Hepatocyte (in vitro differentiated cells): ENCODE measurements at regions not wholly inside any gene's neighbourhood (a gene's known extent, or its start where the extent isn't known, plus 50 kb on each side); places are given as distances from the start of the nearest gene placed in this dataset.
"Not testable (repeated sequence)": the region's sequence is repeated elsewhere in the genome, so short reads cannot be mapped to it uniquely, and the experiment has no call there.

ENCODE experiments used
- DNase-seq: peaks from one replicate; pipeline ENCODE4 v3.0.0-alpha.2; 2016; ENCODE audit warnings: low spot score
- H2AFZ ChIP-seq: fragments of 200-600 bp; sonication (generic); 2 replicates; pipeline ENCODE4 v1.6.0; 2016; ENCODE audit warnings: antibody characterized with exemption, mild to moderate bottlenecking
- H3K27ac ChIP-seq: fragments of 200-600 bp; sonication (generic); 2 replicates; pipeline ENCODE4 v1.5.1; 2016; ENCODE audit warnings: mild to moderate bottlenecking
- H3K27me3 ChIP-seq: fragments of 200-600 bp; sonication (generic); 2 replicates; pipeline ENCODE4 v1.6.1; 2016
- H3K36me3 ChIP-seq: fragments of 200-600 bp; sonication (generic); replicated peaks from 2 replicates; pipeline ENCODE4 v1.5.1; 2016; ENCODE audit warnings: low read depth; ENCODE audit not compliant: insufficient read depth
- H3K4me1 ChIP-seq: fragments of 200-600 bp; sonication (generic); 2 replicates; pipeline ENCODE4 v1.5.1; 2016; ENCODE audit warnings: mild to moderate bottlenecking, moderate library complexity; ENCODE audit not compliant: insufficient read depth
- H3K4me2 ChIP-seq: fragments of 200-600 bp; sonication (generic); 2 replicates; pipeline ENCODE4 v1.6.0; 2016
- H3K4me3 ChIP-seq: fragments of 200-600 bp; sonication (generic); 2 replicates; pipeline ENCODE4 v1.5.1; 2016; ENCODE audit warnings: mild to moderate bottlenecking
- H3K79me2 ChIP-seq: fragments of 200-600 bp; sonication (generic); 2 replicates; pipeline ENCODE4 v1.6.0; 2017; ENCODE audit warnings: mild to moderate bottlenecking
- H3K9me2 ChIP-seq: fragments of 200-600 bp; sonication (generic); replicated peaks from 2 replicates; pipeline ENCODE4 v1.6.0; 2017; ENCODE audit warnings: mild to moderate bottlenecking; ENCODE audit not compliant: insufficient read depth
- H3K9me3 ChIP-seq: fragments of 200-600 bp; sonication (generic); 2 replicates; pipeline ENCODE4 v1.5.1; 2016; ENCODE audit warnings: low read depth, mild to moderate bottlenecking
- H4K20me1 ChIP-seq: fragments of 200-600 bp; sonication (generic); 2 replicates; pipeline ENCODE4 v1.6.0; 2016; ENCODE audit warnings: mild to moderate bottlenecking; ENCODE audit not compliant: insufficient read depth, poor library complexity, severe bottlenecking
- EZH2 ChIP-seq: fragments of 200-600 bp; sonication (generic); IDR thresholded peaks from 2 replicates; pipeline ENCODE4 v1.6.1; 2016; ENCODE audit warnings: antibody characterized with exemption, mild to moderate bottlenecking, borderline replicate concordance
- EZH2phosphoT487 ChIP-seq: fragments of 200-600 bp; sonication (generic); IDR thresholded peaks from one replicate; pipeline ENCODE4 v1.6.1; 2018; ENCODE audit warnings: antibody characterized with exemption, mild to moderate bottlenecking, low read depth, moderate library complexity; ENCODE audit not compliant: unreplicated experiment, severe bottlenecking
- WGBS: methylation state at CpG from one replicate; pipeline ENCODE4 v1.1.6; 2016; ENCODE audit warnings: low lambda C conversion rate; ENCODE audit errors: missing lambda C conversion rate; 5-methylcytosine and 5-hydroxymethylcytosine counted together
- TF ChIP-seq, protein P1 (sequence below): fragments of 200-600 bp; sonication (generic); IDR thresholded peaks from 2 replicates; pipeline ENCODE4 v1.5.1; 2016; ENCODE audit warnings: antibody characterized with exemption, mild to moderate bottlenecking; ENCODE audit not compliant: poor library complexity

DNA sequence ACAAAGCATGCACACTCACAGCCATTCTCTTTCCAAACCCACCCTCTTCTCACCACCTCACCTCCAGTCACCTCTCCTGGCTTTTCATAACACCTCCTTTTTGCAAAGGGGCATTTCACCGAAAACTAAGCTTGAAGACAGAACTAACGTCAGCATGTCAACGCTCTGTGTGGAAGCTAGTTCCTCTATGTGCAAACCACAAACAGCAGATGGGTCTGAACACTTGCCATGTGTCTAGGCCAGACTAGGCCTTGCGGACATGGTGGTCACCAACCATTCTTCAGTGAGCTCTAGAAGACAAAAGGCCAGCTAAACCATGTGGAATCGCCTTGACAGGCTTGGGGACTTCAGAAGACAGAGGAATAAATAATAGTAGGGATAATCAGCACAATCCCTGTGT lies 148.5 kb downstream of the TXNL1 start:
- Histone ChIP-seq H3K27me3 (no peaks in the 10 kb centered on the region), H3K4me2 (no peak overlapping the region), H3K27ac (no peak overlapping the region), H3K9me3 (no peaks in the 10 kb centered on the region), H3K9me2 (no peaks in the 10 kb centered on the region), H3K79me2 (no peaks in the 10 kb centered on the region), H2AFZ (no peak overlapping the region), H3K4me1 (no peaks in the 10 kb centered on the region), H3K36me3 (no peaks in the 10 kb centered on the region), H4K20me1 (no peaks in the 10 kb centered on the region), H3K4me3 (no peak overlapping the region)
- DNase-seq, result no peak
- TF ChIP-seq EZH2 (no peak), EZH2phosphoT487 (no peak)
- TF ChIP-seq, protein P1, sequence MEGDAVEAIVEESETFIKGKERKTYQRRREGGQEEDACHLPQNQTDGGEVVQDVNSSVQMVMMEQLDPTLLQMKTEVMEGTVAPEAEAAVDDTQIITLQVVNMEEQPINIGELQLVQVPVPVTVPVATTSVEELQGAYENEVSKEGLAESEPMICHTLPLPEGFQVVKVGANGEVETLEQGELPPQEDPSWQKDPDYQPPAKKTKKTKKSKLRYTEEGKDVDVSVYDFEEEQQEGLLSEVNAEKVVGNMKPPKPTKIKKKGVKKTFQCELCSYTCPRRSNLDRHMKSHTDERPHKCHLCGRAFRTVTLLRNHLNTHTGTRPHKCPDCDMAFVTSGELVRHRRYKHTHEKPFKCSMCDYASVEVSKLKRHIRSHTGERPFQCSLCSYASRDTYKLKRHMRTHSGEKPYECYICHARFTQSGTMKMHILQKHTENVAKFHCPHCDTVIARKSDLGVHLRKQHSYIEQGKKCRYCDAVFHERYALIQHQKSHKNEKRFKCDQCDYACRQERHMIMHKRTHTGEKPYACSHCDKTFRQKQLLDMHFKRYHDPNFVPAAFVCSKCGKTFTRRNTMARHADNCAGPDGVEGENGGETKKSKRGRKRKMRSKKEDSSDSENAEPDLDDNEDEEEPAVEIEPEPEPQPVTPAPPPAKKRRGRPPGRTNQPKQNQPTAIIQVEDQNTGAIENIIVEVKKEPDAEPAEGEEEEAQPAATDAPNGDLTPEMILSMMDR, result no peak
- WGBS, result 93% methylated on average over 5 of the region's 5 CpGs

DNA sequence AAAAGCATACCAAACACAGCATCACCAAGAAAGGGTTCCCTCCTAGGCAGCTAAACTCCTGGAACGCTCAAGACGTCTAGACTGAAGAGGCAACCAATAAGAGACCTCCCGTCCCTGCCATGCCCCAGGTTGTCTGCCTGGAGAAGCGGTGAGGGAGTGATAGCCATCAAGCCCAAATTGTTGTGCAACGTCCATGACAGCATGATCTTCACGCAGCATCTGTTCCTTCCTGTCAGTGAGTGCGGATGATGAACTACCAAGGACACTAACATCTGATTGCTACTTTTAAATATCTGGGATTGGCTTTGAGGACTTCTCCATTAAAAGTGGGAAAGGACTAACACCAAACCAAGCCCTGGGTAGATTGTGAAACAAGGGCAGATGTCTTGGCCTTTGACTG lies 149.7 kb downstream of the TXNL1 start:
- H3K79me2 ChIP-seq, result no peaks in the 10 kb centered on the region
- TF ChIP-seq EZH2 (no peak), EZH2phosphoT487 (no peak)
- TF ChIP-seq, protein P1, result no peak
- no peaks in the 10 kb centered on the region for H3K9me3 ChIP-seq
- H3K9me2 ChIP-seq, result no peaks in the 10 kb centered on the region
- no peaks in the 10 kb centered on the region for H3K27me3 ChIP-seq
- 88% methylated on average over 7 of the region's 7 CpGs for WGBS
- H3K27ac ChIP-seq, result no peak overlapping the region
- no peak overlapping the region for H3K4me2 ChIP-seq
- H2AFZ ChIP-seq, result no peak overlapping the region
- H3K36me3 ChIP-seq, result no peaks in the 10 kb centered on the region
- no peak overlapping the region for H3K4me3 ChIP-seq
- H3K4me1 ChIP-seq, result no peaks in the 10 kb centered on the region
- H4K20me1 ChIP-seq, result no peaks in the 10 kb centered on the region
- no peak for DNase-seq

DNA sequence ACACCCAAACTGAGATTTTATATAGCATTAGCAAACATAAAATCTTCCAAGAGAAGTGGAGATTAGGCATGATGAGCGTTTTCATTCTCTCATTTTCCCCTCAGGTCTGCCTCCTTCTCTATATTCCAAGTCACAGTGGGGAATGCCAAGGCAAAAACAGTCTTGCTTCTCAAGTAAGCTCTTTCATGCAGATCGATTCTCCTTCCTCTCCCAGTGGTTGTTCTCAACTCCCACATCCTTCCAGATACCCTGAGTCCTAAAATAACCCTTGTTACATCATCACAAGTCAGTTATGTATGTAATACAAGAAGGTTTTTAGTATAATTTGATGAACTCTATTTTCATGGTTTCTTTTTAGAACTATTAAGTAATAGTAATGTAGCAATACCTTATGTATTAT lies 150.6 kb downstream of the TXNL1 start:
- Histone ChIP-seq H4K20me1 (no peaks in the 10 kb centered on the region), H3K36me3 (no peaks in the 10 kb centered on the region), H3K79me2 (no peaks in the 10 kb centered on the region), H3K4me1 (no peaks in the 10 kb centered on the region), H3K27me3 (no peaks in the 10 kb centered on the region), H3K4me2 (no peak overlapping the region), H2AFZ (no peak overlapping the region), H3K27ac (no peak overlapping the region), H3K4me3 (no peak overlapping the region), H3K9me3 (no peaks in the 10 kb centered on the region), H3K9me2 (no peaks in the 10 kb centered on the region)
- TF ChIP-seq EZH2, result no peak
- DNase-seq, result no peak
- WGBS, result 82% methylated on average over 2 of the region's 2 CpGs

DNA sequence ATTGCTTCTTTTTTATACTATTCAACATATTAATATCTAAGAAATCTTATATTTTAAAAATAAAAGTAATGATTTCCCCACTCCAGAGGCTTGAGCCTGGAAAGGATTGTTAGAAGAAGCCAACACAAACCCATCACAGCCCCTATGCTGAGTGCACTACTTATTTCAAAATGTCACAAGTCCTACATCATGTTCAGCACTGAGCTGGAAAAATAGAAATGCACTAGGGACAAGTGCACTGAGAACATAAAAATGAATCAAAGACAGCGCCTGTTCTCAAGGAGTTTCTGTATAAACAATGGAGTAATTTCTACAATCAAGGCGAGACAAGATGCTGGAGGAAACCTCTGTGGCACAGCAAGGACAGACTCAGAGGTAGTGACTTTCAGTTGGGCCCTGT lies 155.0 kb downstream of the TXNL1 start:
- Histone ChIP-seq H3K36me3 (no peaks in the 10 kb centered on the region), H3K27me3 (no peaks in the 10 kb centered on the region), H3K27ac (no peak overlapping the region), H3K9me3 (no peaks in the 10 kb centered on the region), H2AFZ (no peak overlapping the region), H4K20me1 (no peaks in the 10 kb centered on the region), H3K4me2 (no peak overlapping the region), H3K9me2 (no peaks in the 10 kb centered on the region), H3K4me1 (no peaks in the 10 kb centered on the region), H3K79me2 (no peaks in the 10 kb centered on the region), H3K4me3 (no peak overlapping the region)
- DNase-seq, result no peak
- 82% methylated on average over 2 of the region's 2 CpGs for WGBS
- TF ChIP-seq EZH2 (no peak), EZH2phosphoT487 (no peak)
- TF ChIP-seq, protein P1, result no peak

DNA sequence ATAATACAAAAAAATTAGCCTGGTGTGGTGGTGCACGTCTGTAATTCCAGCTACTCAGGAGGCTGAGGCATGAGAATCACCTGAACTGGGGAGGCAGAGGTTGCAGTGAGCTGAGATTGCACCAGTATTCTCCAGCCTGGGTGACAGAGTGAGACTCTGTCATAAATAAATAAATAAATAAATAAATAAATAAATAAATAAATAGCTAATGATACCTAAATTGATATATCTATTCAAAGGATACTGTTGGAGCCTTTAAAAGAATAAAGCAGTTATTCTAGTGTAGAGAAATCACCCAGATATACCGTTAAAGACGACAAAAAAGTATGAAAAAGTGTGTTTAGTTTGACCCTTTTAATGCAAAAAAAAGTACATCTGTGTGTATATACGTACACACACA lies 155.6 kb downstream of the TXNL1 start:
- H2AFZ ChIP-seq, H3K9me3 ChIP-seq, H3K4me1 ChIP-seq, H3K4me3 ChIP-seq, H3K27me3 ChIP-seq, H3K9me2 ChIP-seq, H3K79me2 ChIP-seq, H3K36me3 ChIP-seq, H4K20me1 ChIP-seq, H3K27ac ChIP-seq, H3K4me2 ChIP-seq, DNase-seq: not testable (repeated sequence)
- WGBS, result 92% methylated on average over 4 of the region's 4 CpGs
